SK-N-SH (cell line): ENCODE measurements at regions not wholly inside any gene's neighbourhood (a gene's known extent, or its start where the extent isn't known, plus 50 kb on each side); places are given as distances from the start of the nearest gene placed in this dataset.

Source experiments
- CTCF ChIA-PET: fragments of 300-600, 350-600 bp; formaldehyde crosslinking; extraction: SDS; loops from one replicate; lab custom pipeline; 2021; lab: Yijun Ruan, JAX
- POLR2A ChIA-PET: fragments of 350-600 bp; sonication (Branson Sonifier 250); formaldehyde crosslinking; extraction: SDS; loops from one replicate; lab custom pipeline; 2020; ENCODE audit warnings: antibody characterized with exemption, inconsistent platforms; lab: Yijun Ruan, JAX
- DNase-seq: peaks from one replicate; pipeline ENCODE4 v3.0.0; 2012
- H2AFZ ChIP-seq: fragments of 200-600 bp; sonication (generic); 2 replicates; pipeline ENCODE4 v1.8.1; 2016; ENCODE audit warnings: antibody characterized with exemption, mild to moderate bottlenecking, low read depth
- H3F3A ChIP-seq: fragments of 200-600 bp; sonication (generic); replicated peaks from 2 replicates; pipeline ENCODE3; 2016; ENCODE audit warnings: antibody characterized with exemption, mild to moderate bottlenecking; ENCODE audit not compliant: insufficient read depth
- H3K27ac ChIP-seq, 2 experiments: fragments of 200-500 bp in 1 of 2; fragments of 200-600 bp in 1 of 2; sonication (Bioruptor generic) in 1 of 2; sonication (generic), shearing (Covaris generic) in 1 of 2; 2 replicates each; pipeline versions ENCODE4 v1.5.1 to v1.6.1; 2014 to 2016; ENCODE audit warnings: low read depth in 2 of 2, inconsistent platforms in 1 of 2, low read length in 1 of 2, mild to moderate bottlenecking in 1 of 2, mixed read lengths in 1 of 2
- H3K27me3 ChIP-seq: fragments of 200-600 bp; sonication (generic), shearing (Covaris generic); 2 replicates; pipeline ENCODE4 v1.6.1; 2016; ENCODE audit warnings: mixed run types; ENCODE audit not compliant: insufficient read depth
- H3K36me3 ChIP-seq, 2 experiments: fragments of 200-500 bp in 1 of 2; fragments of 200-600 bp in 1 of 2; sonication (Bioruptor generic) in 1 of 2; sonication (generic) in 1 of 2; replicated peaks in 1 of 2; 2 replicates each; pipeline versions ENCODE3 to v1.5.1; 2014 to 2016; ENCODE audit warnings: low read length in 1 of 2, mild to moderate bottlenecking in 1 of 2; ENCODE audit not compliant: insufficient read depth in 2 of 2, control insufficient read depth in 1 of 2
- H3K4me1 ChIP-seq, 2 experiments: fragments of 200-500 bp in 1 of 2; fragments of 200-600 bp in 1 of 2; sonication (Bioruptor generic) in 1 of 2; sonication (generic), shearing (Covaris generic) in 1 of 2; 2 replicates each; pipeline versions ENCODE4 v1.5.1 to v1.6.1; 2014 to 2016; ENCODE audit warnings: low read depth in 1 of 2, low read length in 1 of 2, mixed run types in 1 of 2; ENCODE audit not compliant: insufficient read depth in 2 of 2, control insufficient read depth in 1 of 2
- H3K4me2 ChIP-seq: fragments of 200-600 bp; sonication (generic), shearing (Covaris generic); 2 replicates; pipeline ENCODE4 v1.6.1; 2017; ENCODE audit warnings: mixed run types
- H3K4me3 ChIP-seq, 2 experiments: fragments of 200-500 bp in 1 of 2; fragments of 200-600 bp in 1 of 2; sonication (Bioruptor generic) in 1 of 2; sonication (generic), shearing (Covaris generic) in 1 of 2; 2 replicates each; pipeline versions ENCODE4 v1.5.1 to v1.8.1; 2014 to 2016; ENCODE audit warnings: low read depth in 2 of 2, inconsistent platforms in 1 of 2, low read length in 1 of 2, mild to moderate bottlenecking in 1 of 2, mixed read lengths in 1 of 2, moderate library complexity in 1 of 2
- H3K79me2 ChIP-seq: fragments of 200-600 bp; sonication (generic); 2 replicates; pipeline ENCODE4 v1.8.1; 2017; ENCODE audit warnings: mild to moderate bottlenecking; ENCODE audit not compliant: insufficient read depth
- H3K9ac ChIP-seq: fragments of 200-600 bp; sonication (generic); 2 replicates; pipeline ENCODE4 v1.6.1; 2017; ENCODE audit warnings: mixed run types
- H3K9me2 ChIP-seq: fragments of 200-600 bp; sonication (generic); 2 replicates; pipeline ENCODE4 v1.6.1; 2017; ENCODE audit warnings: mixed run types
- H3K9me3 ChIP-seq: fragments of 200-600 bp; sonication (generic); 2 replicates; pipeline ENCODE4 v1.6.1; 2017; ENCODE audit warnings: mixed run types, mild to moderate bottlenecking, moderate library complexity
- H4K20me1 ChIP-seq: fragments of 200-600 bp; sonication (generic); 2 replicates; pipeline ENCODE4 v1.6.1; 2017; ENCODE audit warnings: mild to moderate bottlenecking, mixed run types; ENCODE audit not compliant: insufficient read depth
- ELF1 ChIP-seq: IDR thresholded peaks from 2 replicates; pipeline ENCODE4 v1.4.0; 2012
- FOSL2 ChIP-seq: IDR thresholded peaks from 2 replicates; pipeline ENCODE4 v1.4.0; 2012; ENCODE audit warnings: low read depth, mild to moderate bottlenecking, moderate library complexity, borderline replicate concordance
- FOXM1 ChIP-seq: IDR thresholded peaks from 2 replicates; pipeline ENCODE4 v1.4.0; 2012; ENCODE audit warnings: low read depth, mild to moderate bottlenecking
- GABPA ChIP-seq: IDR thresholded peaks from 2 replicates; pipeline ENCODE4 v1.4.0; 2012; ENCODE audit warnings: low read depth, mild to moderate bottlenecking
- JUND ChIP-seq: IDR thresholded peaks from 2 replicates; pipeline ENCODE4 v1.4.0; 2012
- MEF2A ChIP-seq: IDR thresholded peaks from 2 replicates; pipeline ENCODE4 v1.4.0; 2012; ENCODE audit warnings: low read depth, borderline replicate concordance
- MXI1 ChIP-seq: IDR thresholded peaks from 2 replicates; pipeline ENCODE4 v1.6.1; 2012; ENCODE audit warnings: mild to moderate bottlenecking, low read depth, low read length, improper control_type of control experiment
- RAD21 ChIP-seq: IDR thresholded peaks from 2 replicates; pipeline ENCODE4 v1.6.1; 2012; ENCODE audit warnings: mild to moderate bottlenecking, low read length
- RCOR1 ChIP-seq: fragments of 150-350 bp; IDR thresholded peaks from 2 replicates; pipeline ENCODE4 v1.6.1; 2017; ENCODE audit warnings: antibody characterized with exemption, low read length
- RFX5 ChIP-seq: IDR thresholded peaks from 2 replicates; pipeline ENCODE4 v1.6.1; 2012; ENCODE audit warnings: mild to moderate bottlenecking, improper control_type of control experiment, low read length
- RXRA ChIP-seq: IDR thresholded peaks from 2 replicates; pipeline ENCODE4 v1.4.0; 2012; ENCODE audit warnings: low read depth, mild to moderate bottlenecking, borderline replicate concordance
- SMC3 ChIP-seq: IDR thresholded peaks from 2 replicates; pipeline ENCODE4 v1.6.1; 2012; ENCODE audit warnings: low read depth, low read length, improper control_type of control experiment
- TCF12 ChIP-seq: IDR thresholded peaks from 2 replicates; pipeline ENCODE4 v1.4.0; 2012
- WGBS: methylation state at CpG from one replicate; pipeline ENCODE4 v1.1.6; 2017; ENCODE audit warnings: low lambda C conversion rate; 5-methylcytosine and 5-hydroxymethylcytosine counted together
- TF ChIP-seq, protein P1 (sequence below): fragments of 150-350 bp; IDR thresholded peaks from 2 replicates; pipeline ENCODE4 v1.6.1; 2017; ENCODE audit warnings: antibody characterized with exemption, low read length, low read depth, borderline replicate concordance
- TF ChIP-seq, protein P2 (sequence below): IDR thresholded peaks from 2 replicates; pipeline ENCODE4 v1.4.0; 2012; ENCODE audit warnings: low read depth, borderline replicate concordance
- TF ChIP-seq, protein P3 (sequence below): IDR thresholded peaks from 2 replicates; pipeline ENCODE4 v1.4.0; 2012; ENCODE audit warnings: low read depth, borderline replicate concordance
- TF ChIP-seq, protein P4 (sequence below): IDR thresholded peaks from 2 replicates; pipeline ENCODE4 v1.6.1; 2012; ENCODE audit warnings: mild to moderate bottlenecking, low read depth, low read length, moderate library complexity
- TF ChIP-seq, protein P5 (sequence below): fragments of 150-350 bp; IDR thresholded peaks from 2 replicates; pipeline ENCODE4 v1.6.1; 2016; ENCODE audit warnings: mild to moderate bottlenecking, low read depth, low read length

DNA sequence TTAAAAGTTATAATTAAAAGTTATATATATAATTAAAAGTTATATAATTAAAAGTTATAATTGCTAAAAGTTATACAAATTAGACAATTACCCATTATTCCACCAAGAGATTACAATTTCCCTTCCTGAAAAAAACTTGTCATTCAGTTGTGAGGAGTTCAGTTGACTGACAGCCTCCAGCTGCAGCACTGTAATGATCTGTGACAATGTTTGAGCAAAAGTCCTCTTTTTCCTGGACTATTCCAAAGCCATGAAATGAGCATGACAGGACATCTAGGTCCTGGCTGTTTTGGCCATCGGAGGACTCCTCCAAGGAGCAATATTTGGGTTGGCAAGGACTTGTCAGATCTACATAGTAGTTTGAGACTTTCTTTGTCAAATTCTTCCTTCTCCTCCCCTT, 258.7 kb upstream of the EDNRB start:
- ChIA-PET CTCF (interaction anchor here (1.5 kb wide), 1 partner anchor 27 kb away, joined by 3 read pairs; no protein-coding TSS in a partner anchor), POLR2A (no interaction called here)
- no peaks in the 10 kb centered on the region for H4K20me1 ChIP-seq
- H3K27ac ChIP-seq: no peak overlapping the region
- no peaks in the 10 kb centered on the region for H3K4me1 ChIP-seq
- H3K9ac ChIP-seq: no peak overlapping the region
- no peaks in the 10 kb centered on the region for H3K79me2 ChIP-seq
- H3K27me3 ChIP-seq: no peaks in the 10 kb centered on the region
- H3K4me2 ChIP-seq: no peak overlapping the region
- TF ChIP-seq, protein P1, sequence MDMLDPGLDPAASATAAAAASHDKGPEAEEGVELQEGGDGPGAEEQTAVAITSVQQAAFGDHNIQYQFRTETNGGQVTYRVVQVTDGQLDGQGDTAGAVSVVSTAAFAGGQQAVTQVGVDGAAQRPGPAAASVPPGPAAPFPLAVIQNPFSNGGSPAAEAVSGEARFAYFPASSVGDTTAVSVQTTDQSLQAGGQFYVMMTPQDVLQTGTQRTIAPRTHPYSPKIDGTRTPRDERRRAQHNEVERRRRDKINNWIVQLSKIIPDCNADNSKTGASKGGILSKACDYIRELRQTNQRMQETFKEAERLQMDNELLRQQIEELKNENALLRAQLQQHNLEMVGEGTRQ: no peak
- TF ChIP-seq SMC3 (no peak), RAD21 (no peak), RCOR1 (no peak), RXRA (no peak), TCF12 (no peak), FOSL2 (no peak), GABPA (no peak), MXI1 (no peak), RFX5 (no peak), ELF1 (no peak), FOXM1 (no peak), JUND (no peak), MEF2A (no peak)
- TF ChIP-seq, protein P2, sequence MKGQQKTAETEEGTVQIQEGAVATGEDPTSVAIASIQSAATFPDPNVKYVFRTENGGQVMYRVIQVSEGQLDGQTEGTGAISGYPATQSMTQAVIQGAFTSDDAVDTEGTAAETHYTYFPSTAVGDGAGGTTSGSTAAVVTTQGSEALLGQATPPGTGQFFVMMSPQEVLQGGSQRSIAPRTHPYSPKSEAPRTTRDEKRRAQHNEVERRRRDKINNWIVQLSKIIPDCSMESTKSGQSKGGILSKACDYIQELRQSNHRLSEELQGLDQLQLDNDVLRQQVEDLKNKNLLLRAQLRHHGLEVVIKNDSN: no peak
- TF ChIP-seq, protein P3, sequence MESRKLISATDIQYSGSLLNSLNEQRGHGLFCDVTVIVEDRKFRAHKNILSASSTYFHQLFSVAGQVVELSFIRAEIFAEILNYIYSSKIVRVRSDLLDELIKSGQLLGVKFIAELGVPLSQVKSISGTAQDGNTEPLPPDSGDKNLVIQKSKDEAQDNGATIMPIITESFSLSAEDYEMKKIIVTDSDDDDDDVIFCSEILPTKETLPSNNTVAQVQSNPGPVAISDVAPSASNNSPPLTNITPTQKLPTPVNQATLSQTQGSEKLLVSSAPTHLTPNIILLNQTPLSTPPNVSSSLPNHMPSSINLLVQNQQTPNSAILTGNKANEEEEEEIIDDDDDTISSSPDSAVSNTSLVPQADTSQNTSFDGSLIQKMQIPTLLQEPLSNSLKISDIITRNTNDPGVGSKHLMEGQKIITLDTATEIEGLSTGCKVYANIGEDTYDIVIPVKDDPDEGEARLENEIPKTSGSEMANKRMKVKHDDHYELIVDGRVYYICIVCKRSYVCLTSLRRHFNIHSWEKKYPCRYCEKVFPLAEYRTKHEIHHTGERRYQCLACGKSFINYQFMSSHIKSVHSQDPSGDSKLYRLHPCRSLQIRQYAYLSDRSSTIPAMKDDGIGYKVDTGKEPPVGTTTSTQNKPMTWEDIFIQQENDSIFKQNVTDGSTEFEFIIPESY: no peak
- TF ChIP-seq, protein P4, sequence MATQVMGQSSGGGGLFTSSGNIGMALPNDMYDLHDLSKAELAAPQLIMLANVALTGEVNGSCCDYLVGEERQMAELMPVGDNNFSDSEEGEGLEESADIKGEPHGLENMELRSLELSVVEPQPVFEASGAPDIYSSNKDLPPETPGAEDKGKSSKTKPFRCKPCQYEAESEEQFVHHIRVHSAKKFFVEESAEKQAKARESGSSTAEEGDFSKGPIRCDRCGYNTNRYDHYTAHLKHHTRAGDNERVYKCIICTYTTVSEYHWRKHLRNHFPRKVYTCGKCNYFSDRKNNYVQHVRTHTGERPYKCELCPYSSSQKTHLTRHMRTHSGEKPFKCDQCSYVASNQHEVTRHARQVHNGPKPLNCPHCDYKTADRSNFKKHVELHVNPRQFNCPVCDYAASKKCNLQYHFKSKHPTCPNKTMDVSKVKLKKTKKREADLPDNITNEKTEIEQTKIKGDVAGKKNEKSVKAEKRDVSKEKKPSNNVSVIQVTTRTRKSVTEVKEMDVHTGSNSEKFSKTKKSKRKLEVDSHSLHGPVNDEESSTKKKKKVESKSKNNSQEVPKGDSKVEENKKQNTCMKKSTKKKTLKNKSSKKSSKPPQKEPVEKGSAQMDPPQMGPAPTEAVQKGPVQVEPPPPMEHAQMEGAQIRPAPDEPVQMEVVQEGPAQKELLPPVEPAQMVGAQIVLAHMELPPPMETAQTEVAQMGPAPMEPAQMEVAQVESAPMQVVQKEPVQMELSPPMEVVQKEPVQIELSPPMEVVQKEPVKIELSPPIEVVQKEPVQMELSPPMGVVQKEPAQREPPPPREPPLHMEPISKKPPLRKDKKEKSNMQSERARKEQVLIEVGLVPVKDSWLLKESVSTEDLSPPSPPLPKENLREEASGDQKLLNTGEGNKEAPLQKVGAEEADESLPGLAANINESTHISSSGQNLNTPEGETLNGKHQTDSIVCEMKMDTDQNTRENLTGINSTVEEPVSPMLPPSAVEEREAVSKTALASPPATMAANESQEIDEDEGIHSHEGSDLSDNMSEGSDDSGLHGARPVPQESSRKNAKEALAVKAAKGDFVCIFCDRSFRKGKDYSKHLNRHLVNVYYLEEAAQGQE: no peak
- TF ChIP-seq, protein P5, sequence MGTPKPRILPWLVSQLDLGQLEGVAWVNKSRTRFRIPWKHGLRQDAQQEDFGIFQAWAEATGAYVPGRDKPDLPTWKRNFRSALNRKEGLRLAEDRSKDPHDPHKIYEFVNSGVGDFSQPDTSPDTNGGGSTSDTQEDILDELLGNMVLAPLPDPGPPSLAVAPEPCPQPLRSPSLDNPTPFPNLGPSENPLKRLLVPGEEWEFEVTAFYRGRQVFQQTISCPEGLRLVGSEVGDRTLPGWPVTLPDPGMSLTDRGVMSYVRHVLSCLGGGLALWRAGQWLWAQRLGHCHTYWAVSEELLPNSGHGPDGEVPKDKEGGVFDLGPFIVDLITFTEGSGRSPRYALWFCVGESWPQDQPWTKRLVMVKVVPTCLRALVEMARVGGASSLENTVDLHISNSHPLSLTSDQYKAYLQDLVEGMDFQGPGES: no peak
- H3K9me2 ChIP-seq: no peaks in the 10 kb centered on the region
- no peak overlapping the region for H3K4me3 ChIP-seq
- H3K9me3 ChIP-seq: no peaks in the 10 kb centered on the region
- no peak overlapping the region for H2AFZ ChIP-seq
- 65% methylated on average over 1 of the region's 1 CpG for WGBS
- DNase-seq: no peak
- no peaks in the 10 kb centered on the region for H3F3A ChIP-seq
- no peaks in the 10 kb centered on the region for H3K36me3 ChIP-seq
